ENCODE measurements at regions not wholly inside any gene's neighbourhood (a gene's known extent, or its start where the extent isn't known, plus 50 kb on each side); places are given as distances from the start of the nearest gene placed in this dataset.

- TF ChIP-seq MXI1 (IDR thresholded peaks at IDR 0.05; ENCODE audit: low read depth, low read length), result no peak
- TF ChIP-seq RFX5 (IDR thresholded peaks at IDR 0.05; ENCODE audit: low read length), result no peak
Observed at GRCh38 chr2:160731856-160732255, 238.2 kb upstream of the RBMS1 start.

All from SK-N-SH (cell line).